ENCODE measurements at regions not wholly inside any gene's neighbourhood (a gene's known extent, or its start where the extent isn't known, plus 50 kb on each side); places are given as distances from the start of the nearest gene placed in this dataset.
"Not testable (repeated sequence)": the region's sequence is repeated elsewhere in the genome, so short reads cannot be mapped to it uniquely, and the experiment has no call there.

- not testable (repeated sequence) for TF ChIP-seq CTCF (IDR thresholded peaks at IDR 0.05; ENCODE audit: insufficient read depth, low read length)
- TF ChIP-seq, protein P1, sequence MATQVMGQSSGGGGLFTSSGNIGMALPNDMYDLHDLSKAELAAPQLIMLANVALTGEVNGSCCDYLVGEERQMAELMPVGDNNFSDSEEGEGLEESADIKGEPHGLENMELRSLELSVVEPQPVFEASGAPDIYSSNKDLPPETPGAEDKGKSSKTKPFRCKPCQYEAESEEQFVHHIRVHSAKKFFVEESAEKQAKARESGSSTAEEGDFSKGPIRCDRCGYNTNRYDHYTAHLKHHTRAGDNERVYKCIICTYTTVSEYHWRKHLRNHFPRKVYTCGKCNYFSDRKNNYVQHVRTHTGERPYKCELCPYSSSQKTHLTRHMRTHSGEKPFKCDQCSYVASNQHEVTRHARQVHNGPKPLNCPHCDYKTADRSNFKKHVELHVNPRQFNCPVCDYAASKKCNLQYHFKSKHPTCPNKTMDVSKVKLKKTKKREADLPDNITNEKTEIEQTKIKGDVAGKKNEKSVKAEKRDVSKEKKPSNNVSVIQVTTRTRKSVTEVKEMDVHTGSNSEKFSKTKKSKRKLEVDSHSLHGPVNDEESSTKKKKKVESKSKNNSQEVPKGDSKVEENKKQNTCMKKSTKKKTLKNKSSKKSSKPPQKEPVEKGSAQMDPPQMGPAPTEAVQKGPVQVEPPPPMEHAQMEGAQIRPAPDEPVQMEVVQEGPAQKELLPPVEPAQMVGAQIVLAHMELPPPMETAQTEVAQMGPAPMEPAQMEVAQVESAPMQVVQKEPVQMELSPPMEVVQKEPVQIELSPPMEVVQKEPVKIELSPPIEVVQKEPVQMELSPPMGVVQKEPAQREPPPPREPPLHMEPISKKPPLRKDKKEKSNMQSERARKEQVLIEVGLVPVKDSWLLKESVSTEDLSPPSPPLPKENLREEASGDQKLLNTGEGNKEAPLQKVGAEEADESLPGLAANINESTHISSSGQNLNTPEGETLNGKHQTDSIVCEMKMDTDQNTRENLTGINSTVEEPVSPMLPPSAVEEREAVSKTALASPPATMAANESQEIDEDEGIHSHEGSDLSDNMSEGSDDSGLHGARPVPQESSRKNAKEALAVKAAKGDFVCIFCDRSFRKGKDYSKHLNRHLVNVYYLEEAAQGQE (IDR thresholded peaks at IDR 0.05; ENCODE audit: insufficient replicate concordance, low read depth) = not testable (repeated sequence)
Observed at GRCh38 chr7:150046290-150047194, 172.8 kb downstream of the ATP6V0E2 start.

Data from HL-60 (cell line).